Left ventricle myocardium inferior (tissue), 1 donor: ENCODE measurements at regions not wholly inside any gene's neighbourhood (a gene's known extent, or its start where the extent isn't known, plus 50 kb on each side); places are given as distances from the start of the nearest gene placed in this dataset.

Experiments
- DNase-seq: peaks from one replicate; pipeline ENCODE4 v3.0.0-alpha.2; 2020
- H3K27ac ChIP-seq: fragments of 200-600 bp; replicated peaks from 2 replicates; pipeline ENCODE4 v1.8.0; 2021
- H3K27me3 ChIP-seq: fragments of 200-600 bp; 2 replicates; pipeline ENCODE4 v1.8.0; 2021; ENCODE audit warnings: low read depth
- H3K36me3 ChIP-seq: fragments of 200-600 bp; 2 replicates; pipeline ENCODE4 v1.8.0; 2021
- H3K4me1 ChIP-seq: fragments of 200-600 bp; 2 replicates; pipeline ENCODE4 v1.8.0; 2021
- H3K4me3 ChIP-seq: fragments of 200-600 bp; 2 replicates; pipeline ENCODE4 v1.8.0; 2021; ENCODE audit warnings: mild to moderate bottlenecking, moderate library complexity
- H3K9me3 ChIP-seq: fragments of 200-600 bp; replicated peaks from 2 replicates; pipeline ENCODE4 v1.8.0; 2021
- intact Hi-C: fragments of 100-400 bp; cut with micrococcal nuclease; formaldehyde crosslinking; loops from one replicate; pipeline ENCODE4 v1.11.0; 2022
- TF ChIP-seq, protein P1 (sequence below): fragments of 200-600 bp; IDR thresholded peaks from 2 replicates; pipeline ENCODE4 v1.8.0; 2021; ENCODE audit warnings: antibody characterized with exemption, mild to moderate bottlenecking, borderline replicate concordance
- donor health status: DM: no; HTN: yes; CAD: no; lungs with severe emphysema.

DNA sequence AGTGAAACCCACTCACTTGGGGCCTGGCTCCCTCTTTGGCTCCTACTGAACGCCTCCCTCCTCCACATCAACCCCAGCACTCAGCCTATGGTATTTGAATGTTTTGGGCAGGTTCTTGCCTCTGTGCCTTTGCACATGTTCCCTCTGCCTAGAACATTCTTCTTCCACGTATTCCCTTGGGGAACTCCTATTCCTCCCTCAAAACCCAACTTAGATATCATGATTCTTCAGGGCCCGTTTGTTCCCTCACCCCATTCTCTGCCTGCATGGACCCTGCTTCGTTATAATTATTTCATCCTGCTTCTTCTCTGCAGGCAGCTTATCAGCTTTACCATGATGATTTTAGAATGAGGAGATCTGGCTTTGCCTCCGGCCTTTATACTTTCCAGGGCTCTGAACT is 215.0 kb upstream of the IER5L start:
- Histone ChIP-seq H3K4me3 (no peak overlapping the region), H3K27ac (no peak overlapping the region), H3K36me3 (no peaks in the 10 kb centered on the region), H3K4me1 (no peaks in the 10 kb centered on the region), H3K9me3 (no peaks in the 10 kb centered on the region), H3K27me3 (no peaks in the 10 kb centered on the region)
- intact Hi-C loops: no loop called here
- no peak for DNase-seq
- TF ChIP-seq, protein P1, sequence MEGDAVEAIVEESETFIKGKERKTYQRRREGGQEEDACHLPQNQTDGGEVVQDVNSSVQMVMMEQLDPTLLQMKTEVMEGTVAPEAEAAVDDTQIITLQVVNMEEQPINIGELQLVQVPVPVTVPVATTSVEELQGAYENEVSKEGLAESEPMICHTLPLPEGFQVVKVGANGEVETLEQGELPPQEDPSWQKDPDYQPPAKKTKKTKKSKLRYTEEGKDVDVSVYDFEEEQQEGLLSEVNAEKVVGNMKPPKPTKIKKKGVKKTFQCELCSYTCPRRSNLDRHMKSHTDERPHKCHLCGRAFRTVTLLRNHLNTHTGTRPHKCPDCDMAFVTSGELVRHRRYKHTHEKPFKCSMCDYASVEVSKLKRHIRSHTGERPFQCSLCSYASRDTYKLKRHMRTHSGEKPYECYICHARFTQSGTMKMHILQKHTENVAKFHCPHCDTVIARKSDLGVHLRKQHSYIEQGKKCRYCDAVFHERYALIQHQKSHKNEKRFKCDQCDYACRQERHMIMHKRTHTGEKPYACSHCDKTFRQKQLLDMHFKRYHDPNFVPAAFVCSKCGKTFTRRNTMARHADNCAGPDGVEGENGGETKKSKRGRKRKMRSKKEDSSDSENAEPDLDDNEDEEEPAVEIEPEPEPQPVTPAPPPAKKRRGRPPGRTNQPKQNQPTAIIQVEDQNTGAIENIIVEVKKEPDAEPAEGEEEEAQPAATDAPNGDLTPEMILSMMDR: no peak

DNA sequence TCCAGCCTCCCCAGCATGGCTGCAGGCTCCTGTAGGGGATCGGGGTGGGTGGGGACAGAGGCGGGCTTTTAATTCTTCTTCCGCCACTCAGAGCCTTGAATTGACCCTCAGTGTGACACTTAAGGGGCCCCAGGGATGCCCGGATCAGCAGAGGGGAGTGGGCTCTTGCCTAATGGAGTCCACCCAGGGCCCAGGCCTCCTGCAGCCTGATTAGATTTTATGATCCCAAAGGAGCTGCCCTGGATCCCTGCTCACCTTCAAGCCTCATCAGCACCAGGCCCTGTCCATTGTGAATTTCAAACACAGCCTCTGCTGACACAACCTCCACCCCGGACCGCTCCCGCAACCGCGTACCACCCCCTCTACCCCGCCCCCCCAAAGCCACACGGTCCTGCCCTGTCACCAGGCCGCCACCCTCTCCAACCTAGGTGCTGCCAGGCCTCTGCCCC is 214.1 kb upstream of the IER5L start:
- no peak for DNase-seq
- intact Hi-C loops: no loop called here
- Histone ChIP-seq H3K4me1 (no peaks in the 10 kb centered on the region), H3K4me3 (no peak overlapping the region), H3K36me3 (no peaks in the 10 kb centered on the region), H3K27me3 (no peaks in the 10 kb centered on the region), H3K9me3 (no peaks in the 10 kb centered on the region), H3K27ac (no peak overlapping the region)
- TF ChIP-seq, protein P1: no peak

DNA sequence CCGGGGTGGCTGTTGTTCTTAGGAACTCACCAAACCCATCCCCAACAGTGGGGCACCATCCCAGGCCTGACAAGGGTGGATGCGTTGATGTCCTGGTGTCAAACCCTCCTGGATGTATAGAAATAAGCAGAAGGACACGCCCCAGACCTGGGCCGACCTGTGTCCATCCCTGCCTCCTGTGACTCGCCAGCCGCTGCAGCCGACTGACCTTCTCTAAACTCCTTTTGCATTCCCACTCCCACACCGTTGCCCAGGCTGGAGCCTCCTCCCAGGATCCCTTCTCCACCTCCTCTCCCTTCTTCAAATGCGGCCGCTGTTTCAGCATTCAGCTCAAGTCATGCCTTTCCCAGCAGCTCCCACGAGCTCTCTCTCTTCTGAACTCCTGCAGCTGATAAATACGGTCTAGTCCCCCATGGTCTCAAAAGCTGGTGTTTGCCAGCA is 213.2 kb upstream of the IER5L start:
- no peaks in the 10 kb centered on the region for H3K27me3 ChIP-seq
- H3K27ac ChIP-seq: no peak overlapping the region
- intact Hi-C loops: no loop called here
- no peaks in the 10 kb centered on the region for H3K4me1 ChIP-seq
- no peak for DNase-seq
- no peaks in the 10 kb centered on the region for H3K36me3 ChIP-seq
- TF ChIP-seq, protein P1: no peak
- H3K9me3 ChIP-seq: no peaks in the 10 kb centered on the region
- no peak overlapping the region for H3K4me3 ChIP-seq

DNA sequence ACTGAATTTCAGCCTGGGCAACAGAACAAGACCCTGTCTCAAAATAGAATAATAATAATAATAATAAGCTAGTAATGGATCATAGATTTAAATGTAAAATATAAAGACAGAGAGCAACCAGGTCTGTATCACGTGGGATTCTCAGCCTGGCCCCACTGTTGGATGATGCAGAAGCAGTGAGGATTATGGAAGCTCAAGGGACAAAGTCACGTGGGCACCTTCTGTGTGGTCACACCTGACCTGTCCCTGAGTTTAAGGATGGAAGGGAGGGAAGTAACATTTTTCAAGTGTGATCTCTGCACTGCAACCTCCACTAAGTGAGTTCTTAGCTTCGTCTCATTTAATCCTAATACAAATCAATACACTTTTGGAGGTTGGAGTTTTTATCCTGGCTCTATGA is 212.5 kb upstream of the IER5L start:
- H3K4me3 ChIP-seq: no peak overlapping the region
- H3K36me3 ChIP-seq: no peaks in the 10 kb centered on the region
- TF ChIP-seq, protein P1: no peak
- intact Hi-C loops: no loop called here
- DNase-seq: no peak
- H3K4me1 ChIP-seq: no peaks in the 10 kb centered on the region
- H3K9me3 ChIP-seq: no peaks in the 10 kb centered on the region
- H3K27me3 ChIP-seq: no peaks in the 10 kb centered on the region
- H3K27ac ChIP-seq: no peak overlapping the region

DNA sequence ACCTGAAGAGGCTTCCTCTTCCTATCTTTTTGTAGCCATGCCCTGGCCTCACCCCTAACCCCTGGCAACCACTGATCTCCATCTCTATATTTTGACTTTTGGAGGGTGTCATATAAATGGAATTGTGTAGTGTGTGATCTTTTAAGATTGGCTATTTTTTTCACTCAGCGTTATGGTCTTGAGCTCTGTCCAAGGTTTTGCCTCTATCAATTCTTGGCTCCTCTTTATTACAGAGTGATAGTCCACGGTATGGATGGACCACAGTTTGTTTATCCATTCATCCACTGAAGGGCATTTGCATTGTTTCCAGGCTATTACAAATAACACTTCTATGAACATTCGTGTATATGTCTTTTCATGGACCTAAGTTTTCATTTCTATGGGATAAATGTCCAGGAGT is 209.8 kb upstream of the IER5L start:
- intact Hi-C loops: no loop called here
- no peaks in the 10 kb centered on the region for H3K9me3 ChIP-seq
- H3K4me1 ChIP-seq: peaks cover 13% of the 10 kb centered on the region
- H3K27me3 ChIP-seq: no peaks in the 10 kb centered on the region
- H3K36me3 ChIP-seq: no peaks in the 10 kb centered on the region
- H3K4me3 ChIP-seq: no peak overlapping the region
- TF ChIP-seq, protein P1: no peak
- no peak for DNase-seq
- no peak overlapping the region for H3K27ac ChIP-seq

DNA sequence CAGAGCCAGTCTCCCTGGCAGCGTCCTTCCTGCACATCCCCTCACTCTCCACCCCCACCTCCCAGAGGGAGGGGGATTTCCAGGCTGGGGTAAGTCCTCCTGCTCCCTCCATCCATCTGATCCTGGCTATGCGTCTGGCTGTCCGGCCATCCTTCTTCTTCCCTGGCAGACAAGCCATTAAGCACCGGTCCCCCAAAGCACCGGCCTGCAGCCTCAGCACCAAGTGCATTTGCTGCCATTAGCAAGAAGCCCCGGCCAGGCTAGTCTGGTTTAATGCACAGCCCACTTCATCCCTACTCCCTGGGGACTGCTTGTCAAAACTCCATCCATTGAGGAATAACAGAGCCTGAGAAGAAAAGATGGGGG is 208.7 kb upstream of the IER5L start:
- DNase-seq: no peak
- Histone ChIP-seq H3K36me3 (no peaks in the 10 kb centered on the region), H3K9me3 (no peaks in the 10 kb centered on the region), H3K27ac (no peak overlapping the region), H3K4me1 (peaks cover 21% of the 10 kb centered on the region), H3K27me3 (no peaks in the 10 kb centered on the region), H3K4me3 (no peak overlapping the region)
- TF ChIP-seq, protein P1: no peak
- intact Hi-C loops: no loop called here
